H9 (cell line): ENCODE measurements at regions not wholly inside any gene's neighbourhood (a gene's known extent, or its start where the extent isn't known, plus 50 kb on each side); places are given as distances from the start of the nearest gene placed in this dataset.

ENCODE experiments used
- DNase-seq: peaks from one replicate; pipeline ENCODE4 v3.0.0-alpha.2; 2017
- H2AFZ ChIP-seq: one replicate; pipeline ENCODE4 v1.6.1; 2013; ENCODE audit warnings: mild to moderate bottlenecking, low read length, control low read depth, moderate library complexity
- H2AK5ac ChIP-seq: 2 replicates; pipeline ENCODE4 v1.6.1; 2013; ENCODE audit warnings: low read length, control low read depth, mixed read lengths; ENCODE audit not compliant: insufficient read length
- H2BK120ac ChIP-seq: one replicate; pipeline ENCODE4 v1.6.1; 2013; ENCODE audit warnings: low read depth, mild to moderate bottlenecking, low read length, control low read depth, inconsistent platforms; ENCODE audit not compliant: poor library complexity, severe bottlenecking
- H2BK12ac ChIP-seq: 2 replicates; pipeline ENCODE4 v1.6.1; 2013; ENCODE audit warnings: low read length, control low read depth, mixed read lengths, low read depth; ENCODE audit not compliant: insufficient read length
- H2BK15ac ChIP-seq: 2 replicates; pipeline ENCODE4 v1.6.1; 2013; ENCODE audit warnings: low read depth, low read length, control low read depth
- H2BK20ac ChIP-seq: one replicate; pipeline ENCODE4 v1.6.1; 2013; ENCODE audit warnings: low read depth, mild to moderate bottlenecking, low read length, control low read depth, inconsistent platforms; ENCODE audit not compliant: poor library complexity, severe bottlenecking
- H2BK5ac ChIP-seq: 2 replicates; pipeline ENCODE4 v1.6.1; 2013; ENCODE audit warnings: low read length, control low read depth, mixed read lengths; ENCODE audit not compliant: insufficient read length
- H3K14ac ChIP-seq: 2 replicates; pipeline ENCODE4 v1.6.1; 2013; ENCODE audit warnings: low read length, control low read depth; ENCODE audit not compliant: insufficient read depth
- H3K18ac ChIP-seq: 2 replicates; pipeline ENCODE4 v1.6.1; 2013; ENCODE audit warnings: low read depth, mild to moderate bottlenecking, mixed read lengths, low read length, control low read depth; ENCODE audit not compliant: insufficient read length
- H3K23ac ChIP-seq: 2 replicates; pipeline ENCODE4 v1.6.1; 2013; ENCODE audit warnings: low read length, control low read depth, mixed read lengths, low read depth; ENCODE audit not compliant: insufficient read length
- H3K23me2 ChIP-seq: 2 replicates; pipeline ENCODE4 v1.6.1; 2013; ENCODE audit warnings: low read depth, mild to moderate bottlenecking, mixed read lengths, low read length, control low read depth; ENCODE audit not compliant: insufficient read length, poor library complexity, severe bottlenecking
- H3K27ac ChIP-seq: 2 replicates; pipeline ENCODE4 v1.5.1; 2013; ENCODE audit warnings: low read length, control low read depth, mixed read lengths, low read depth; ENCODE audit not compliant: insufficient read length
- H3K27me3 ChIP-seq: 2 replicates; pipeline ENCODE4 v1.6.1; 2013; ENCODE audit warnings: low read length, control low read depth, inconsistent platforms; ENCODE audit not compliant: insufficient read depth
- H3K4ac ChIP-seq: 2 replicates; pipeline ENCODE4 v1.6.1; 2013; ENCODE audit warnings: low read depth, mild to moderate bottlenecking, control low read depth, inconsistent platforms, low read length, moderate library complexity
- H3K4me1 ChIP-seq: 2 replicates; pipeline ENCODE4 v1.6.1; 2013; ENCODE audit warnings: low read length, control low read depth, inconsistent platforms; ENCODE audit not compliant: insufficient read depth
- H3K4me2 ChIP-seq: 2 replicates; pipeline ENCODE4 v1.6.1; 2013; ENCODE audit warnings: low read length, control low read depth, mixed read lengths; ENCODE audit not compliant: insufficient read length, insufficient read depth
- H3K56ac ChIP-seq: 2 replicates; pipeline ENCODE4 v1.6.1; 2013; ENCODE audit warnings: low read depth, mild to moderate bottlenecking, mixed read lengths, low read length, control low read depth; ENCODE audit not compliant: insufficient read length
- H3K79me1 ChIP-seq: 2 replicates; pipeline ENCODE4 v1.6.1; 2013; ENCODE audit warnings: low read depth, mild to moderate bottlenecking, moderate library complexity, low read length, control low read depth, inconsistent platforms; ENCODE audit not compliant: insufficient read depth, poor library complexity, severe bottlenecking
- H3K79me2 ChIP-seq: 2 replicates; pipeline ENCODE4 v1.6.1; 2013; ENCODE audit warnings: low read length, control low read depth, inconsistent platforms; ENCODE audit not compliant: insufficient read depth
- H3K9ac ChIP-seq: 2 replicates; pipeline ENCODE4 v1.6.1; 2013; ENCODE audit warnings: low read length, control low read depth, mixed read lengths; ENCODE audit not compliant: insufficient read length; ENCODE audit errors: extremely low read depth
- H3K9me3 ChIP-seq: one replicate; pipeline ENCODE4 v1.6.1; 2013; ENCODE audit warnings: low read depth, low read length, inconsistent platforms; ENCODE audit not compliant: control insufficient read depth
- H3T11ph ChIP-seq: one replicate; pipeline ENCODE4 v1.6.1; 2013; ENCODE audit warnings: mild to moderate bottlenecking, low read length, control low read depth, inconsistent platforms
- H4K20me1 ChIP-seq: one replicate; pipeline ENCODE4 v1.6.1; 2013; ENCODE audit not compliant: control insufficient read depth, insufficient read length, insufficient read depth
- H4K5ac ChIP-seq: 2 replicates; pipeline ENCODE4 v1.6.1; 2013; ENCODE audit warnings: low read depth, mild to moderate bottlenecking, mixed read lengths, low read length, control low read depth; ENCODE audit not compliant: insufficient read length
- H4K8ac ChIP-seq: replicated peaks from 2 replicates; pipeline ENCODE4 v1.6.1; 2013; ENCODE audit warnings: low read length, control low read depth, mixed read lengths, low read depth; ENCODE audit not compliant: insufficient read length
- H4K91ac ChIP-seq: 2 replicates; pipeline ENCODE4 v1.6.1; 2013; ENCODE audit warnings: low read depth, mild to moderate bottlenecking, moderate library complexity, mixed read lengths, low read length, control low read depth; ENCODE audit not compliant: insufficient read length
- H3K27ac Mint-ChIP-seq, 3 experiments: 2 replicates in 2 of 3; 3 replicates in 1 of 3; pipeline ENCODE4 v1.8.0; 2020 to 2021; ENCODE audit warnings: mixed read lengths in 3 of 3, mild to moderate bottlenecking in 1 of 3, moderate library complexity in 1 of 3
- H3K27me3 Mint-ChIP-seq: 2 replicates; pipeline ENCODE4 v1.8.0; 2021; ENCODE audit warnings: low read depth, mild to moderate bottlenecking, moderate library complexity, mixed read lengths
- H3K36me3 Mint-ChIP-seq, 3 experiments: 2 replicates in 2 of 3; 3 replicates in 1 of 3; pipeline ENCODE4 v1.8.0; 2020 to 2021; ENCODE audit warnings: low read depth in 3 of 3, mixed read lengths in 3 of 3; ENCODE audit not compliant: insufficient read depth in 1 of 3
- H3K4me1 Mint-ChIP-seq, 2 experiments: 2 replicates each; pipeline ENCODE4 v1.8.0; 2020; ENCODE audit warnings: mixed read lengths in 2 of 2
- H3K4me3 Mint-ChIP-seq, 2 experiments: 2 replicates in 1 of 2; 3 replicates in 1 of 2; pipeline ENCODE4 v1.8.0; 2020 to 2021; ENCODE audit warnings: mild to moderate bottlenecking in 2 of 2, mixed read lengths in 2 of 2, moderate library complexity in 1 of 2
- H3K9me3 Mint-ChIP-seq, 2 experiments: 2 replicates in 1 of 2; 3 replicates in 1 of 2; pipeline ENCODE4 v1.8.0; 2020; ENCODE audit warnings: mild to moderate bottlenecking in 2 of 2, mixed read lengths in 2 of 2, moderate library complexity in 1 of 2
- CTCF ChIP-seq: fragments of 200-600 bp; sonication (generic); conservative IDR thresholded peaks from 3 replicates; pipeline ENCODE4 v1.8.0; 2021; ENCODE audit warnings: antibody characterized with exemption, mild to moderate bottlenecking
- WGBS: extraction: QIAGEN DNeasy Blood & Tissue Kit; methylation state at CpG from one replicate; pipeline ENCODE4 v1.1.7; 2013; ENCODE audit warnings: missing lambda C conversion rate, low lambda C conversion rate, mixed read lengths; ENCODE audit not compliant: insufficient read length; ENCODE audit errors: extremely low coverage; 5-methylcytosine and 5-hydroxymethylcytosine counted together

- no peak overlapping the region for H4K5ac ChIP-seq
- Mint-ChIP-seq H3K27ac (no peak overlapping the region), H3K36me3 (peaks cover 4 to 10% (median 5%) of the 10 kb centered on the region in 3 experiments; a peak in 5 of 7 replicates), H3K27me3 (no peaks in the 10 kb centered on the region), H3K4me3 (no peak overlapping the region), H3K4me1 (no peaks in the 10 kb centered on the region), H3K9me3 (peaks cover 8 to 9% of the 10 kb centered on the region in 2 experiments)
- DNase-seq = no peak
- no peak overlapping the region for H3K18ac ChIP-seq
- H3T11ph ChIP-seq = no peak overlapping the region
- H2AFZ ChIP-seq = no peak overlapping the region
- no peaks in the 10 kb centered on the region for H3K4me1 ChIP-seq
- no peak overlapping the region for H2BK5ac ChIP-seq
- H3K4ac ChIP-seq = no peak overlapping the region
- H3K27ac ChIP-seq = no peak overlapping the region
- H4K91ac ChIP-seq = no peak overlapping the region
- no peak overlapping the region for H3K23ac ChIP-seq
- no peak overlapping the region for H2AK5ac ChIP-seq
- no peak overlapping the region for H2BK20ac ChIP-seq
- H3K79me2 ChIP-seq = no peaks in the 10 kb centered on the region
- H2BK12ac ChIP-seq = no peak overlapping the region
- TF ChIP-seq CTCF = no peak
- no peak overlapping the region for H3K56ac ChIP-seq
- no peaks in the 10 kb centered on the region for H4K20me1 ChIP-seq
- no CpG with 5 or more reads among the region's 2 CpGs for WGBS
- no peak overlapping the region for H2BK120ac ChIP-seq
- no peak overlapping the region for H4K8ac ChIP-seq
- H3K4me2 ChIP-seq = no peak overlapping the region
- H3K9ac ChIP-seq = no peak overlapping the region
- no peaks in the 10 kb centered on the region for H3K9me3 ChIP-seq
- no peaks in the 10 kb centered on the region for H3K79me1 ChIP-seq
- no peaks in the 10 kb centered on the region for H3K23me2 ChIP-seq
- no peak overlapping the region for H2BK15ac ChIP-seq
- no peaks in the 10 kb centered on the region for H3K27me3 ChIP-seq
- H3K14ac ChIP-seq = no peak overlapping the region
These were observed 319.8 kb downstream of the IGSF11 start for GRCh38 chr3:118714800-118715199.
